CD14-positive monocyte (primary cell): ENCODE measurements at regions not wholly inside any gene's neighbourhood (a gene's known extent, or its start where the extent isn't known, plus 50 kb on each side); places are given as distances from the start of the nearest gene placed in this dataset.

Experiments
- DNase-seq, 3 donors: peaks; one replicate each; pipeline ENCODE4 v3.0.0-alpha.2; 2011 to 2022
- H2AFZ ChIP-seq: 2 replicates; pipeline ENCODE4 v1.6.0; 2012; ENCODE audit warnings: mild to moderate bottlenecking, low read depth, low read length, inconsistent platforms; ENCODE audit not compliant: insufficient read depth, poor library complexity, severe bottlenecking
- H3K27ac ChIP-seq, 2 donors: 1 replicate in 1 of 2; 2 replicates in 1 of 2; pipeline ENCODE4 v1.5.1; 2012 to 2013; ENCODE audit warnings: low read length in 2 of 2, control low read depth in 1 of 2, inconsistent platforms in 1 of 2, low read depth in 1 of 2, mild to moderate bottlenecking in 1 of 2
- H3K27me3 ChIP-seq, 2 donors: one replicate each; pipeline versions ENCODE4 v1.6.0 to v1.6.1; 2011 to 2013; ENCODE audit warnings: low read length in 2 of 2; ENCODE audit not compliant: control insufficient read depth in 2 of 2, insufficient read depth in 2 of 2
- H3K36me3 ChIP-seq, 2 donors: replicated peaks in 1 of 2; 1 replicate in 1 of 2; 2 replicates in 1 of 2; pipeline versions ENCODE4 v1.5.1 to v1.6.1; 2012 to 2013; ENCODE audit warnings: low read length in 2 of 2, control low read depth in 1 of 2, inconsistent platforms in 1 of 2, mild to moderate bottlenecking in 1 of 2; ENCODE audit not compliant: insufficient read depth in 2 of 2, control insufficient read depth in 1 of 2
- H3K4me1 ChIP-seq, 2 donors: 1 replicate in 1 of 2; 2 replicates in 1 of 2; pipeline versions ENCODE4 v1.5.1 to v1.6.1; 2012 to 2013; ENCODE audit warnings: low read length in 2 of 2, control low read depth in 1 of 2, inconsistent platforms in 1 of 2, mild to moderate bottlenecking in 1 of 2, moderate library complexity in 1 of 2; ENCODE audit not compliant: insufficient read depth in 2 of 2, control insufficient read depth in 1 of 2
- H3K4me2 ChIP-seq: replicated peaks from 2 replicates; pipeline ENCODE3; 2012; ENCODE audit warnings: low read length, moderate library complexity, mild to moderate bottlenecking; ENCODE audit not compliant: poor library complexity, severe bottlenecking; ENCODE audit errors: extremely low read depth
- H3K4me3 ChIP-seq, 3 experiments: fragments of 200-600 bp in 1 of 3; sonication (generic) in 1 of 3; replicated peaks in 1 of 3; 1 replicate in 2 of 3; 2 replicates in 1 of 3; pipeline ENCODE4 v1.5.1; 2011 to 2013; ENCODE audit warnings: low read length in 3 of 3, mild to moderate bottlenecking in 3 of 3, control low read depth in 2 of 3, low read depth in 2 of 3, inconsistent platforms in 1 of 3, moderate library complexity in 1 of 3
- H3K79me2 ChIP-seq: 2 replicates; pipeline ENCODE4 v1.6.0; 2012; ENCODE audit warnings: mild to moderate bottlenecking, control low read depth, inconsistent platforms, low read length, moderate library complexity; ENCODE audit not compliant: insufficient read depth
- H3K9ac ChIP-seq: 2 replicates; pipeline ENCODE4 v1.6.0; 2017; ENCODE audit warnings: low read length, mild to moderate bottlenecking; ENCODE audit not compliant: insufficient read depth, poor library complexity, severe bottlenecking
- H3K9me3 ChIP-seq, 2 donors: replicated peaks in 1 of 2; 1 replicate in 1 of 2; 2 replicates in 1 of 2; pipeline versions ENCODE4 v1.5.1 to v1.6.1; 2012 to 2013; ENCODE audit warnings: low read length in 2 of 2, control low read depth in 1 of 2; ENCODE audit not compliant: control insufficient read depth in 1 of 2, insufficient read depth in 1 of 2
- H4K20me1 ChIP-seq: 2 replicates; pipeline ENCODE4 v1.6.0; 2012; ENCODE audit warnings: mild to moderate bottlenecking, low read length, control low read depth, moderate library complexity; ENCODE audit not compliant: insufficient read depth
- H3K27ac Mint-ChIP-seq, 7 donors: one replicate each; pipeline ENCODE4 v1.8.0; 2020; ENCODE audit warnings: mild to moderate bottlenecking in 7 of 7, mixed read lengths in 7 of 7, moderate library complexity in 6 of 7, inconsistent platforms in 2 of 7
- H3K27me3 Mint-ChIP-seq, 3 donors: one replicate each; pipeline ENCODE4 v1.8.0; 2021 to 2022; ENCODE audit warnings: low read depth in 3 of 3, mild to moderate bottlenecking in 3 of 3, mixed read lengths in 3 of 3, moderate library complexity in 3 of 3, inconsistent platforms in 1 of 3
- H3K36me3 Mint-ChIP-seq, 2 donors: one replicate each; pipeline ENCODE4 v1.8.0; 2020; ENCODE audit warnings: mixed read lengths in 2 of 2, inconsistent platforms in 1 of 2, mild to moderate bottlenecking in 1 of 2
- H3K4me1 Mint-ChIP-seq: one replicate; pipeline ENCODE4 v1.8.0; 2020; ENCODE audit warnings: mild to moderate bottlenecking, mixed read lengths
- H3K4me3 Mint-ChIP-seq, 2 donors: one replicate each; pipeline ENCODE4 v1.8.0; 2020; ENCODE audit warnings: mild to moderate bottlenecking in 2 of 2, mixed read lengths in 2 of 2, moderate library complexity in 1 of 2
- H3K9me3 Mint-ChIP-seq, 7 donors: one replicate each; pipeline ENCODE4 v1.8.0; 2020 to 2022; ENCODE audit warnings: mixed read lengths in 7 of 7, mild to moderate bottlenecking in 6 of 7, moderate library complexity in 6 of 7, inconsistent platforms in 2 of 7
- CTCF ChIP-seq: fragments of 200-600 bp; IDR thresholded peaks from one replicate; pipeline ENCODE4 v1.8.0; 2022; ENCODE audit warnings: antibody characterized with exemption, mild to moderate bottlenecking
- WGBS: methylation state at CpG from one replicate; pipeline ENCODE4 v1.1.5; 2013; ENCODE audit warnings: missing lambda C conversion rate; ENCODE audit not compliant: insufficient coverage; 5-methylcytosine and 5-hydroxymethylcytosine counted together
- intact Hi-C, 2 donors: fragments of 100-400 bp; cut with micrococcal nuclease; formaldehyde crosslinking; loops; one replicate each; pipeline versions ENCODE4 v1.15.0 to v1.15.1; 2023

- Histone ChIP-seq H3K9ac (no peak overlapping the region), H3K79me2 (no peaks in the 10 kb centered on the region), H2AFZ (no peak overlapping the region), H3K4me3 (no peak overlapping the region), H3K36me3 (no peaks in the 10 kb centered on the region), H3K27me3 (no peaks in the 10 kb centered on the region), H3K4me2 (no peak overlapping the region), H3K27ac (no peak overlapping the region), H4K20me1 (no peaks in the 10 kb centered on the region), H3K9me3 (peaks cover 3 to 4% of the 10 kb centered on the region in 2 donors), H3K4me1 (no peaks in the 10 kb centered on the region)
- intact Hi-C loops, result no loop called here
- H3K36me3 Mint-ChIP-seq, result no peaks in the 10 kb centered on the region
- H3K4me3 Mint-ChIP-seq, result no peak overlapping the region
- no peak for TF ChIP-seq CTCF
- H3K27me3 Mint-ChIP-seq, result peaks cover 0 to 3% (median 0%) of the 10 kb centered on the region in 3 donors
- no peak overlapping the region for H3K27ac Mint-ChIP-seq
- DNase-seq, result no peak
- H3K4me1 Mint-ChIP-seq, result no peaks in the 10 kb centered on the region
- 100% methylated on average over 3 of the region's 8 CpGs for WGBS
- peaks cover 0 to 7% (median 2%) of the 10 kb centered on the region in 7 donors for H3K9me3 Mint-ChIP-seq
Measured at GRCh38 chr3:64916192-64916798, 228.5 kb upstream of the ADAMTS9 start.

GRCh38 chr3:64915778-64916177 is 228.0 kb upstream of the ADAMTS9 start:
- Histone ChIP-seq H3K36me3 (no peaks in the 10 kb centered on the region), H3K4me3 (no peak overlapping the region), H3K27ac (no peak overlapping the region), H4K20me1 (no peaks in the 10 kb centered on the region), H2AFZ (no peak overlapping the region), H3K9me3 (peaks cover 3 to 4% of the 10 kb centered on the region in 2 donors), H3K9ac (no peak overlapping the region), H3K4me1 (no peaks in the 10 kb centered on the region), H3K79me2 (no peaks in the 10 kb centered on the region), H3K4me2 (no peak overlapping the region), H3K27me3 (no peaks in the 10 kb centered on the region)
- no peaks in the 10 kb centered on the region for H3K36me3 Mint-ChIP-seq
- no peak for TF ChIP-seq CTCF
- H3K27me3 Mint-ChIP-seq, result peaks cover 0 to 3% (median 0%) of the 10 kb centered on the region in 3 donors
- WGBS, result 63% methylated on average over 1 of the region's 2 CpGs
- no peak overlapping the region for H3K27ac Mint-ChIP-seq
- H3K4me3 Mint-ChIP-seq, result no peak overlapping the region
- DNase-seq, result no peak
- no peaks in the 10 kb centered on the region for H3K4me1 Mint-ChIP-seq
- intact Hi-C loops, result no loop called here
- peaks cover 0 to 7% (median 2%) of the 10 kb centered on the region in 7 donors for H3K9me3 Mint-ChIP-seq
